K562 (cell line): ENCODE measurements at regions not wholly inside any gene's neighbourhood (a gene's known extent, or its start where the extent isn't known, plus 50 kb on each side); places are given as distances from the start of the nearest gene placed in this dataset.

Experiments used
- CUX1 ChIP-seq: fragments of 200-800 bp; sonication (Bioruptor generic); IDR thresholded peaks from 2 replicates; pipeline ENCODE4 v1.6.1; 2016; ENCODE audit warnings: missing genetic modification characterization, missing compliant biosample characterization
- GTF2F1 ChIP-seq: IDR thresholded peaks from 2 replicates; pipeline ENCODE4 v1.6.1; 2011; ENCODE audit warnings: low read depth, low read length, improper control_type of control experiment
- NFE2L1 ChIP-seq: fragments of 450-650 bp; IDR thresholded peaks from 2 replicates; pipeline ENCODE4 v1.6.1; 2016; ENCODE audit warnings: missing genetic modification characterization, low read depth, mild to moderate bottlenecking, missing compliant biosample characterization, moderate library complexity, borderline replicate concordance
- PKNOX1 ChIP-seq: fragments of 450-650 bp; IDR thresholded peaks from 2 replicates; pipeline ENCODE4 v1.6.1; 2016
- POLR2G ChIP-seq: fragments of 200-400 bp; formaldehyde crosslinking; IDR thresholded peaks from 2 replicates; pipeline ENCODE4 v1.6.1; 2017; ENCODE audit warnings: low read depth, mild to moderate bottlenecking, antibody characterized with exemption, low read length, moderate library complexity
- SPI1 ChIP-seq: IDR thresholded peaks from 2 replicates; pipeline ENCODE4 v1.6.1; 2011; ENCODE audit warnings: low read depth, low read length, control low read depth, borderline replicate concordance
- ZEB2 ChIP-seq: fragments of 450-650 bp; IDR thresholded peaks from 2 replicates; pipeline ENCODE4 v1.6.1; 2016
- ZNF143 ChIP-seq: sonication (generic); formaldehyde crosslinking; IDR thresholded peaks from 2 replicates; pipeline ENCODE4 v1.9.0; 2022; ENCODE audit warnings: mild to moderate bottlenecking, missing genetic modification reagents
- ZNF384 ChIP-seq: IDR thresholded peaks from 2 replicates; pipeline ENCODE4 v1.6.1; 2012; ENCODE audit warnings: low read depth, low read length, improper control_type of control experiment
- ZSCAN29 ChIP-seq: fragments of 450-650 bp; IDR thresholded peaks from 2 replicates; pipeline ENCODE4 v1.6.1; 2017
- TF ChIP-seq, protein P1 (sequence below): fragments of 450-650 bp; formaldehyde crosslinking; IDR thresholded peaks from 2 replicates; pipeline ENCODE4 v1.4.0; 2020; ENCODE audit warnings: mild to moderate bottlenecking, mixed read lengths

GRCh38 chr1:30814292-30814691, 56.7 kb upstream of the LAPTM5 start (continued):
- TF ChIP-seq CUX1 (CRISPR knock-in tag) = no peak
- no peak for TF ChIP-seq GTF2F1
- peak; percentile 55; the same call in 1 of the 2 replicates for TF ChIP-seq PKNOX1
- no peak for TF ChIP-seq NFE2L1 (tag)
- peak; percentile 84; the same call in 1 of the 2 replicates for TF ChIP-seq SPI1
- TF ChIP-seq ZEB2 = 0 out of 2 replicates have a peak, but pooled peaks have one; percentile 58
- TF ChIP-seq, protein P1, sequence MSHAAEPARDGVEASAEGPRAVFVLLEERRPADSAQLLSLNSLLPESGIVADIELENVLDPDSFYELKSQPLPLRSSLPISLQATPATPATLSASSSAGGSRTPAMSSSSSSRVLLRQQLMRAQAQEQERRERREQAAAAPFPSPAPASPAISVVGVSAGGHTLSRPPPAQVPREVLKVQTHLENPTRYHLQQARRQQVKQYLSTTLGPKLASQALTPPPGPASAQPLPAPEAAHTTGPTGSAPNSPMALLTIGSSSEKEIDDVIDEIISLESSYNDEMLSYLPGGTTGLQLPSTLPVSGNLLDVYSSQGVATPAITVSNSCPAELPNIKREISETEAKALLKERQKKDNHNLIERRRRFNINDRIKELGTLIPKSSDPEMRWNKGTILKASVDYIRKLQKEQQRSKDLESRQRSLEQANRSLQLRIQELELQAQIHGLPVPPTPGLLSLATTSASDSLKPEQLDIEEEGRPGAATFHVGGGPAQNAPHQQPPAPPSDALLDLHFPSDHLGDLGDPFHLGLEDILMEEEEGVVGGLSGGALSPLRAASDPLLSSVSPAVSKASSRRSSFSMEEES (CRISPR knock-in tag) = no peak
- TF ChIP-seq ZSCAN29 = peak; percentile 85
- TF ChIP-seq ZNF143 (CRISPR knock-in tag) = no peak
- no peak for TF ChIP-seq POLR2G
- TF ChIP-seq ZNF384 = no peak
